ENCODE measurements at regions not wholly inside any gene's neighbourhood (a gene's known extent, or its start where the extent isn't known, plus 50 kb on each side); places are given as distances from the start of the nearest gene placed in this dataset.
"Not testable (repeated sequence)": the region's sequence is repeated elsewhere in the genome, so short reads cannot be mapped to it uniquely, and the experiment has no call there.

- H3K36me3 Mint-ChIP-seq; H3K4me3 Mint-ChIP-seq; H3K27ac ChIP-seq (ENCODE audit: low read depth, low read length); DNase-seq; H3K9me3 ChIP-seq (ENCODE audit: control insufficient read depth in 2 of 3, low read length in 3 of 3); ATAC-seq; H3K9me3 Mint-ChIP-seq; H3K4me3 ChIP-seq (ENCODE audit: low read length); H3K27me3 Mint-ChIP-seq; H3K4me1 ChIP-seq (ENCODE audit: control insufficient read depth in 2 of 2, insufficient read depth in 2 of 2, low read length in 2 of 2); H3K27ac Mint-ChIP-seq; H3K27me3 ChIP-seq (ENCODE audit: control insufficient read depth in 2 of 2, insufficient read depth in 2 of 2, low read length in 2 of 2); CTCF ChIA-PET; POLR2A ChIA-PET; intact Hi-C loops (cut with micrococcal nuclease); H3K36me3 ChIP-seq (ENCODE audit: control insufficient read depth in 2 of 3, insufficient read depth in 3 of 3, low read length in 3 of 3): not testable (repeated sequence)
- H3K4me1 Mint-ChIP-seq = peaks cover 0 to 18% (median 11%) of the 10 kb centered on the region in 7 donors
Measured at GRCh38 chr1:83401146-83401545, 597.8 kb downstream of the TTLL7 start.

DNA sequence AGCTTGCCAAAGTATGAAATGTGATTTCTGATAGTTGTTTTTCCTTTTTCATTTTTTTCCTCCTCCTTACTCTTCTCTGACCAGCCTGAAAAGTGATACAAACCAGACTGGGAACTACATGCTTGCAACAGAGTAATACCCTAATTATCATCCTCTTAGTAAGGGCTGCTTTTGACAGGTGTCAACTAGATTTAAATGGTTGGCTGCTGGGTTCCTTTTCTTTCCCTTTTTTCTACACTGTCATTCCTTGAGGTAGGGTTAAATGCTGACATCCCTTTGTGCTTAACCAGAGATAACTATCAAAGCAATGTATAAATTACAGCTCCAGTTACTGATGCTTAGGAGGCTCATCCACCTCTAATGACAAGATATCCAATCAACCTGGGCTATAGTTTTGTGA lies 598.8 kb downstream of the TTLL7 start:
- H3K27ac ChIP-seq (ENCODE audit: low read depth, low read length); DNase-seq; H3K36me3 ChIP-seq (ENCODE audit: control insufficient read depth in 2 of 3, insufficient read depth in 3 of 3, low read length in 3 of 3); H3K9me3 ChIP-seq (ENCODE audit: control insufficient read depth in 2 of 3, low read length in 3 of 3); H3K36me3 Mint-ChIP-seq; intact Hi-C loops (cut with micrococcal nuclease); CTCF ChIA-PET; H3K9me3 Mint-ChIP-seq; H3K4me3 ChIP-seq (ENCODE audit: low read length); POLR2A ChIA-PET; H3K4me3 Mint-ChIP-seq; ATAC-seq; H3K27ac Mint-ChIP-seq; H3K4me1 ChIP-seq (ENCODE audit: control insufficient read depth in 2 of 2, insufficient read depth in 2 of 2, low read length in 2 of 2); H3K27me3 Mint-ChIP-seq; H3K4me1 Mint-ChIP-seq; H3K27me3 ChIP-seq (ENCODE audit: control insufficient read depth in 2 of 2, insufficient read depth in 2 of 2, low read length in 2 of 2): not testable (repeated sequence)

GRCh38 chr1:83398125-83398524 lies 600.8 kb downstream of the TTLL7 start:
- H3K36me3 Mint-ChIP-seq; H3K27ac ChIP-seq (ENCODE audit: low read depth, low read length); ATAC-seq; H3K4me3 Mint-ChIP-seq; POLR2A ChIA-PET; H3K27me3 ChIP-seq (ENCODE audit: control insufficient read depth in 2 of 2, insufficient read depth in 2 of 2, low read length in 2 of 2); H3K36me3 ChIP-seq (ENCODE audit: control insufficient read depth in 2 of 3, insufficient read depth in 3 of 3, low read length in 3 of 3); CTCF ChIA-PET; H3K9me3 Mint-ChIP-seq; H3K4me1 Mint-ChIP-seq; H3K4me1 ChIP-seq (ENCODE audit: control insufficient read depth in 2 of 2, insufficient read depth in 2 of 2, low read length in 2 of 2); H3K27me3 Mint-ChIP-seq; H3K27ac Mint-ChIP-seq; H3K9me3 ChIP-seq (ENCODE audit: control insufficient read depth in 2 of 3, low read length in 3 of 3); intact Hi-C loops (cut with micrococcal nuclease); DNase-seq; H3K4me3 ChIP-seq (ENCODE audit: low read length): not testable (repeated sequence)

DNA sequence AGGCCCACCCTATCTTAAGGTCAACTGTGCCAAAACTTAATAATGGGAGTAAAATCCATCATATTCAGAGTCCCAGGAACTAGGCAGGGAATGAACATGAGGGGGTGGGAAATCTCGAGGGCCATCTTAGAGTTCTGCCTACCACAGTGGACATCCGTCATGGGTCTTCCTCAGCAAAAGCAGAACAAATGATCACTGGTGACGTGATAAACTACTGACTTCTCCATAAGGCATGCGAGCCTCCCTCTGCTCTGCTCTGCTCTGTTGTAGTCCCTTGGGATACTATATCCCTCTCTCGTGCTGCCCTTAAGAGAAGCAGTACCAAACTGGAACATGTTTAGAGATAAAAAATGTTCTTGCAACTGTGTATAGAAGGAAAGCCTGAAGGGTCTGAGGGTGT lies 603.8 kb downstream of the TTLL7 start:
- H3K36me3 Mint-ChIP-seq; ATAC-seq; H3K27ac Mint-ChIP-seq; H3K36me3 ChIP-seq (ENCODE audit: control insufficient read depth in 2 of 3, insufficient read depth in 3 of 3, low read length in 3 of 3); H3K27me3 ChIP-seq (ENCODE audit: control insufficient read depth in 2 of 2, insufficient read depth in 2 of 2, low read length in 2 of 2); POLR2A ChIA-PET; H3K4me1 Mint-ChIP-seq; H3K9me3 Mint-ChIP-seq; H3K9me3 ChIP-seq (ENCODE audit: control insufficient read depth in 2 of 3, low read length in 3 of 3); H3K27me3 Mint-ChIP-seq; H3K27ac ChIP-seq (ENCODE audit: low read depth, low read length); DNase-seq; H3K4me3 Mint-ChIP-seq; H3K4me3 ChIP-seq (ENCODE audit: low read length); H3K4me1 ChIP-seq (ENCODE audit: control insufficient read depth in 2 of 2, insufficient read depth in 2 of 2, low read length in 2 of 2); intact Hi-C loops (cut with micrococcal nuclease); CTCF ChIA-PET: not testable (repeated sequence)

DNA sequence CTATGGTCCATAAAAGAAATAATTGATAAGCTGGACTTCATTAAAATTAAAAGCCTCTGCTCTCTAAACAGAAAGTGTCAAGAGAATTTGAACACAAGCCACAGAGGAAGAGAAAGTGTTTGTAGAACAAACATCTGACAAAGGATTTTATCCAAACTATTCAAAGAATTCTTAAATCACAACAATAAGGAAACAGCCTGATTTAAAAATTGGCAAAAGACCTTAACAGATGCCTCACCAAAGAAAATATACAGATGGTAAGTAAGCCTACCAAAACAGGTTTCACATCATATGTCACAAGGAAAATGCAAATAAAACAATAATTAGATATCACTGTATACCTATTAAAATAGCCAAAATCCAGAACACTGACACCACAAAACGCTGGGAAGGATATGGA lies 612.0 kb downstream of the TTLL7 start:
- H3K9me3 ChIP-seq (ENCODE audit: control insufficient read depth in 2 of 3, low read length in 3 of 3); ATAC-seq; H3K4me1 Mint-ChIP-seq; POLR2A ChIA-PET; H3K4me3 ChIP-seq (ENCODE audit: low read length); intact Hi-C loops (cut with micrococcal nuclease); H3K36me3 Mint-ChIP-seq; CTCF ChIA-PET; H3K36me3 ChIP-seq (ENCODE audit: control insufficient read depth in 2 of 3, insufficient read depth in 3 of 3, low read length in 3 of 3); H3K27me3 Mint-ChIP-seq; H3K27me3 ChIP-seq (ENCODE audit: control insufficient read depth in 2 of 2, insufficient read depth in 2 of 2, low read length in 2 of 2); H3K4me1 ChIP-seq (ENCODE audit: control insufficient read depth in 2 of 2, insufficient read depth in 2 of 2, low read length in 2 of 2); H3K27ac ChIP-seq (ENCODE audit: low read depth, low read length); H3K4me3 Mint-ChIP-seq; H3K27ac Mint-ChIP-seq; DNase-seq: not testable (repeated sequence)
- H3K9me3 Mint-ChIP-seq = peaks cover 0 to 30% (median 9%) of the 10 kb centered on the region in 11 donors

GRCh38 chr1:83383107-83383506 lies 615.8 kb downstream of the TTLL7 start:
- ATAC-seq, CTCF ChIA-PET: not testable (repeated sequence)

GRCh38 chr1:83373018-83373417 lies 625.9 kb downstream of the TTLL7 start:
- H3K9me3 ChIP-seq (ENCODE audit: control insufficient read depth in 2 of 3, low read length in 3 of 3); H3K27ac ChIP-seq (ENCODE audit: low read depth, low read length); intact Hi-C loops (cut with micrococcal nuclease); ATAC-seq; H3K4me1 ChIP-seq (ENCODE audit: control insufficient read depth in 2 of 2, insufficient read depth in 2 of 2, low read length in 2 of 2); CTCF ChIA-PET; DNase-seq; H3K4me3 ChIP-seq (ENCODE audit: low read length); H3K27me3 Mint-ChIP-seq; H3K27me3 ChIP-seq (ENCODE audit: control insufficient read depth in 2 of 2, insufficient read depth in 2 of 2, low read length in 2 of 2); H3K27ac Mint-ChIP-seq; H3K4me1 Mint-ChIP-seq; H3K36me3 ChIP-seq (ENCODE audit: control insufficient read depth in 2 of 3, insufficient read depth in 3 of 3, low read length in 3 of 3); POLR2A ChIA-PET; H3K4me3 Mint-ChIP-seq: not testable (repeated sequence)
- H3K36me3 Mint-ChIP-seq = peaks cover 0 to 10% (median 5%) of the 10 kb centered on the region in 5 donors
- peaks cover 0 to 11% (median 1%) of the 10 kb centered on the region in 11 donors for H3K9me3 Mint-ChIP-seq

More at GRCh38 chr1:83383107-83383506, 615.8 kb downstream of the TTLL7 start:
- H3K27me3 Mint-ChIP-seq; H3K4me3 Mint-ChIP-seq; POLR2A ChIA-PET; H3K4me1 ChIP-seq (ENCODE audit: control insufficient read depth in 2 of 2, insufficient read depth in 2 of 2, low read length in 2 of 2); H3K4me3 ChIP-seq (ENCODE audit: low read length); H3K36me3 Mint-ChIP-seq; H3K4me1 Mint-ChIP-seq; H3K27ac ChIP-seq (ENCODE audit: low read depth, low read length); intact Hi-C loops (cut with micrococcal nuclease); H3K27ac Mint-ChIP-seq; H3K9me3 ChIP-seq (ENCODE audit: control insufficient read depth in 2 of 3, low read length in 3 of 3); DNase-seq; H3K27me3 ChIP-seq (ENCODE audit: control insufficient read depth in 2 of 2, insufficient read depth in 2 of 2, low read length in 2 of 2); H3K36me3 ChIP-seq (ENCODE audit: control insufficient read depth in 2 of 3, insufficient read depth in 3 of 3, low read length in 3 of 3): not testable (repeated sequence)
- peaks cover 0 to 41% (median 11%) of the 10 kb centered on the region in 11 donors for H3K9me3 Mint-ChIP-seq
